ENCODE measurements at regions not wholly inside any gene's neighbourhood (a gene's known extent, or its start where the extent isn't known, plus 50 kb on each side); places are given as distances from the start of the nearest gene placed in this dataset.

GRCh38 chr2:163834841-163835240, 99.0 kb upstream of the FIGN start:
- no peak for DNase-seq (ENCODE audit: low spot score)

- DNase-seq (ENCODE audit: low spot score): no peak
Observed at GRCh38 chr2:163834221-163834620, 98.4 kb upstream of the FIGN start.

DNA sequence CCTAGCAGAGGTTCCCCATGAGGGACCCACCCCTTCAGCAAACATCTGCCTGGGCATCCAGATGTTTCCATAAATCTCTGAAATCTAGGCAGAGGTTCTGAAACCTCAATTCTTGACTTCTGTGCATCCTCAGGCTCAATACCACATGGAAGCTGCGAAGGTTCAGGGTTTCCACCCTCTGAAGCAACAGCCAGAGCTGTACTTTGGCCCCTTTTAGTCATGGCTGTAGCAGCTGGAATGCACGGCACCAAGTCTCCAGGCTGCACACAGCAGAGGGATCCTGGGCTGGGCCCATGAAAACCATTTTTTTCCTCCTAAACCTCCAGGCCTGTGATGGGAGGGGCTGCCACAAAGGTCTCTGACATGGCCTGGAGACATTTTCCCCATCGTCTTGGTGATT, 93.0 kb upstream of the FIGN start:
- DNase-seq (ENCODE audit: low spot score): no peak

DNA sequence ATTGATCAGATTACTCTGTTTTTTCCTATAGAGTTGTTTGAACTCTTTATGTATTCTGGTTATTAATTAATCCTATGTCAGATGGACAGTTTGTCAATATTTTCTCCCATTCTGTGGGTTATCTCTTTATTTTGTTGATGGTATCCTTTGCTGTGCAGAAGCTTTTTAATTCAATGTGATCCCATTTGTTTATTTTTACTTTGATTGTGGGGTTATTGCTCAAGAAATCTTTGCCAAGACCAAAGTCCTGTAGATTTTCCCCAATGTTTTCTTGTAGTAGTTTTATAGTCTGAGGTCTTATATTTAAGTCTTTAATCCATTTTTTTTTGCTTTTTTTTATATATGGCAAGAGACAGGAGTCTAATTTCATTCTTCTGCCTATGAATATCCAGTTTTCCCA, 86.2 kb upstream of the FIGN start:
- DNase-seq (ENCODE audit: low spot score): no peak

GRCh38 chr2:163812926-163813520, 77.2 kb upstream of the FIGN start:
- DNase-seq (ENCODE audit: low spot score): no peak

DNA sequence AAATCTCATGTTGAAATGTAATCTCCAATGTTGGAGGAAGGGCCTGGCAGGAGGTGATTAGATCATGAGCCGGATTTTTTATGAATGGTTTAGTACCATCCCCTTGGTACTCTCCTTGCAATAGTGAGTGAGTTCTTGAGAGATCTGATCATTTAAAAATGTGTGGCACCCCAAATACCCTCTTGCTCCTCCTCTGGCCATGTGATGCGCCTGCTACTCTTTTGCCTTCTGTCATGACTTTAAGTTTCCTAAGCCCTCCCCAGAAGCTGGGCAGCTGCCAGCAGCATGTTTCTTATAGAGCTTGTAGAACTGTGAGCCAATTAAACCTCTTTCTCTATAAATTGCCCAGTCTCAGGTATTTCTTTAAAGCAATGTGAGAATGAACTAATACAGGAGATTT, 72.6 kb upstream of the FIGN start:
- DNase-seq (ENCODE audit: low spot score): no peak

GRCh38 chr2:163802284-163802683, 66.5 kb upstream of the FIGN start:
- DNase-seq (ENCODE audit: low spot score): no peak

DNA sequence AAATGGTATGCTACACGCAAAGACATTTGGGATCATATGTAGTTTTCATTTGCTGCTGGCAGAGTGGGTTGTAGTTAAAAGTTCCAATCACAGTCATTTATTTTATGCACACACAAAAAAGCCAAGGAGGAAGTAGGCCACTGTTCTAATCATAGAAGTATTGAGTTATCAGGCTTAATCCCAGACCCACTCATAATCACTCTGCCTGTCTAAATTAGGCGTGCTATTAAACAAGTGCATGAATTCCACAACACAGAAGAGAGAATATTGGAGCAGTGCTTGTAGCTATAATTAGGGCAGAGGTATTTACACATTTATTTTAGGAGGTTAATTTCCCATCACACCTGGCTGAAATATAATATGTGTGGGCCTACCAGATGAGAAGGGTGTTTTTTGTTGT, 65.7 kb upstream of the FIGN start:
- no peak for DNase-seq (ENCODE audit: low spot score)

- DNase-seq (ENCODE audit: low spot score): peak; percentile 11
Observed at GRCh38 chr2:163800951-163801381, 65.2 kb upstream of the FIGN start.

GRCh38 chr2:163799807-163800206, 64.0 kb upstream of the FIGN start:
- no peak for DNase-seq (ENCODE audit: low spot score)

DNA sequence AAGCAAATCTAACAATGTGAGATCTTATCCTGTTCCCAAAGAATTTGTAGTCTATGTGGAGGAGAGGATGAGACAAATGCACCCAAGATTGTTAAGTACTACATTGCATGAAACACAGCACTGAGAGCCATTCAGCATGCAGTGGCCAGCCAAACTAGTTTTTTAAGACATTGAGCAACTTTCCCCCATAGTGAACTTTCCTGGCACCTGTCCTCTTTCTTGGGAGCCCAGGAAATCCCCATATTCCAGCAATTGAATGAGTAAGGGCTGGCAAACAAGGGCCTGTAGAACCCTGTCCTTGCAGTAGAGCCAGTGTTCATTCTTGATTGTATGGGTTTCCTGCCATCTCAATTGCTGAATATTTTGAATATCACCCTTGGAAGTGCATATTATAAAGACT, 58.8 kb upstream of the FIGN start:
- DNase-seq (ENCODE audit: low spot score): no peak

Data from pons (tissue), 1 donor.